Mesothelial cell of epicardium (in vitro differentiated cells): ENCODE measurements at regions not wholly inside any gene's neighbourhood (a gene's known extent, or its start where the extent isn't known, plus 50 kb on each side); places are given as distances from the start of the nearest gene placed in this dataset.

ENCODE experiments used
- DNase-seq, 2 experiments: peaks; one replicate each; pipeline ENCODE4 v3.0.0; 2021; ENCODE audit warnings: low spot score in 2 of 2; ENCODE audit not compliant: unreplicated experiment in 2 of 2
- H3K27ac Mint-ChIP-seq: 2 replicates; pipeline ENCODE4 v1.8.0; 2021; ENCODE audit warnings: mixed read lengths
- H3K27me3 Mint-ChIP-seq: 2 replicates; pipeline ENCODE4 v1.8.0; 2021; ENCODE audit warnings: low read depth, mixed read lengths
- H3K36me3 Mint-ChIP-seq: 2 replicates; pipeline ENCODE4 v1.8.0; 2021; ENCODE audit warnings: mixed read lengths
- H3K4me1 Mint-ChIP-seq: 2 replicates; pipeline ENCODE4 v1.8.0; 2021; ENCODE audit warnings: mixed read lengths
- H3K4me3 Mint-ChIP-seq: 2 replicates; pipeline ENCODE4 v1.8.0; 2021; ENCODE audit warnings: mild to moderate bottlenecking, moderate library complexity, mixed read lengths
- H3K9me3 Mint-ChIP-seq: 2 replicates; pipeline ENCODE4 v1.8.0; 2021; ENCODE audit warnings: mixed read lengths
- TF ChIP-seq, protein P1 (sequence below): fragments of 200-600 bp; sonication (generic); IDR thresholded peaks from one replicate; pipeline ENCODE4 v1.5.0; 2021; ENCODE audit warnings: antibody characterized with exemption; ENCODE audit not compliant: unreplicated experiment

- Mint-ChIP-seq H3K4me3 (no peak overlapping the region), H3K27me3 (no peaks in the 10 kb centered on the region), H3K9me3 (peaks cover 18% of the 10 kb centered on the region), H3K36me3 (no peaks in the 10 kb centered on the region), H3K27ac (no peak overlapping the region), H3K4me1 (no peaks in the 10 kb centered on the region)
- TF ChIP-seq, protein P1, sequence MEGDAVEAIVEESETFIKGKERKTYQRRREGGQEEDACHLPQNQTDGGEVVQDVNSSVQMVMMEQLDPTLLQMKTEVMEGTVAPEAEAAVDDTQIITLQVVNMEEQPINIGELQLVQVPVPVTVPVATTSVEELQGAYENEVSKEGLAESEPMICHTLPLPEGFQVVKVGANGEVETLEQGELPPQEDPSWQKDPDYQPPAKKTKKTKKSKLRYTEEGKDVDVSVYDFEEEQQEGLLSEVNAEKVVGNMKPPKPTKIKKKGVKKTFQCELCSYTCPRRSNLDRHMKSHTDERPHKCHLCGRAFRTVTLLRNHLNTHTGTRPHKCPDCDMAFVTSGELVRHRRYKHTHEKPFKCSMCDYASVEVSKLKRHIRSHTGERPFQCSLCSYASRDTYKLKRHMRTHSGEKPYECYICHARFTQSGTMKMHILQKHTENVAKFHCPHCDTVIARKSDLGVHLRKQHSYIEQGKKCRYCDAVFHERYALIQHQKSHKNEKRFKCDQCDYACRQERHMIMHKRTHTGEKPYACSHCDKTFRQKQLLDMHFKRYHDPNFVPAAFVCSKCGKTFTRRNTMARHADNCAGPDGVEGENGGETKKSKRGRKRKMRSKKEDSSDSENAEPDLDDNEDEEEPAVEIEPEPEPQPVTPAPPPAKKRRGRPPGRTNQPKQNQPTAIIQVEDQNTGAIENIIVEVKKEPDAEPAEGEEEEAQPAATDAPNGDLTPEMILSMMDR, result no peak
- DNase-seq, result no peak
Observed at GRCh38 chrX:150163956-150164726, 199.0 kb upstream of the MAMLD1 start.

GRCh38 chrX:150164971-150165600 lies 198.0 kb upstream of the MAMLD1 start:
- TF ChIP-seq, protein P1, result no peak
- Mint-ChIP-seq H3K36me3 (no peaks in the 10 kb centered on the region), H3K4me1 (no peaks in the 10 kb centered on the region), H3K27ac (no peak overlapping the region), H3K9me3 (peaks cover 18% of the 10 kb centered on the region), H3K4me3 (no peak overlapping the region), H3K27me3 (no peaks in the 10 kb centered on the region)
- no peak for DNase-seq

- Mint-ChIP-seq H3K4me1 (no peaks in the 10 kb centered on the region), H3K36me3 (no peaks in the 10 kb centered on the region), H3K27me3 (no peaks in the 10 kb centered on the region), H3K4me3 (no peak overlapping the region), H3K9me3 (peaks cover 15% of the 10 kb centered on the region), H3K27ac (no peak overlapping the region)
- TF ChIP-seq, protein P1, result no peak
- no peak for DNase-seq
Observed at GRCh38 chrX:150165776-150166610, 197.1 kb upstream of the MAMLD1 start.

GRCh38 chrX:150167482-150168324 lies 195.4 kb upstream of the MAMLD1 start:
- no peak for DNase-seq
- Mint-ChIP-seq H3K4me1 (no peaks in the 10 kb centered on the region), H3K36me3 (no peaks in the 10 kb centered on the region), H3K4me3 (no peak overlapping the region), H3K27ac (no peak overlapping the region), H3K9me3 (peaks cover 19% of the 10 kb centered on the region), H3K27me3 (no peaks in the 10 kb centered on the region)
- TF ChIP-seq, protein P1, result no peak

DNA sequence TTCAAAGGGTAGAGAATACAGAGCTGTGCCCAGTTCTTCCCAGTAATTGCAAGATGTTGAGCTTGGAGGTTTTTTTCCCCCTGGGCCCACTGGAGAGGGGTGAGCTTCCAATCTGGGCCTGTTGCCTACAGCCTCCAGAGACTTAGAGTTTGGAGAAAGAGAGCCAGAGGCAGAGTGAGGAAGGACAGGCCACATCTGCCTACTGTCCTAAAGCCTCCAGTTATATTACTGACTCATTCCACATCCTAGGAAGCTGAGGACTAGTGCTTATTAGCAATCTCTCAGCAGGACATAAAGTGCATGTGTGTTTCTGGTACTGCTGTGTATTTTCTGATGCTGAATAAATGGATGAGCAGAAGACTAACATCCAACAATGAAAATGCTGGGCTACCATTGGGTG lies 181.0 kb upstream of the MAMLD1 start:
- DNase-seq, result no peak
- H3K27me3 Mint-ChIP-seq, result peaks cover 21% of the 10 kb centered on the region
- H3K27ac Mint-ChIP-seq, result no peak overlapping the region
- H3K36me3 Mint-ChIP-seq, result peaks cover 3% of the 10 kb centered on the region
- peaks cover 34% of the 10 kb centered on the region for H3K9me3 Mint-ChIP-seq
- no peak overlapping the region for H3K4me3 Mint-ChIP-seq
- TF ChIP-seq, protein P1, result no peak
- H3K4me1 Mint-ChIP-seq, result no peaks in the 10 kb centered on the region
